ENCODE measurements at regions not wholly inside any gene's neighbourhood (a gene's known extent, or its start where the extent isn't known, plus 50 kb on each side); places are given as distances from the start of the nearest gene placed in this dataset.

- no peak for DNase-seq (ENCODE audit: low spot score)
Observed at GRCh38 chr5:103849934-103850333, 287.3 kb upstream of the NUDT12 start.

- DNase-seq (ENCODE audit: low spot score): no peak
Observed at GRCh38 chr5:103847060-103847459, 284.5 kb upstream of the NUDT12 start.

GRCh38 chr5:103842936-103843335 lies 280.3 kb upstream of the NUDT12 start:
- no peak for DNase-seq (ENCODE audit: low spot score)

DNA sequence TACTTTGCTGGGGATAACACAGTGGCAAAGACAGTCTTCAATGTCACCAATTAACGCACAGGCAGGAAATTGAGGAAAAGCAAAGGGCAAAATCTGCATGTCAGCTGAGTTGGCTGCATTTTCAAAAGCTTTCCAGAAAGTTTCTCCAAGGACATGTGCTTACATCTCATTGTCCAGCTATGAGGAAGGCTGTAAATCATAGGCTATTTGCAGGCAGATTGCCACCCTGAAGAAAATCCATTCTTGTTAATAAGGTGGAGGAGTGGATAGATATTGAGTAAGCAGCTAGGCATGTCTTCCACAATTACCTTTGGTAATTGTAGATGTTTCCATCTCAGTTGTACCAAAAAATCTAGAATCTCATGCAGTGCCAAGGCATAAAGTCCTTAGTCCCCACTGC lies 278.0 kb upstream of the NUDT12 start:
- no peak for DNase-seq (ENCODE audit: low spot score)

DNA sequence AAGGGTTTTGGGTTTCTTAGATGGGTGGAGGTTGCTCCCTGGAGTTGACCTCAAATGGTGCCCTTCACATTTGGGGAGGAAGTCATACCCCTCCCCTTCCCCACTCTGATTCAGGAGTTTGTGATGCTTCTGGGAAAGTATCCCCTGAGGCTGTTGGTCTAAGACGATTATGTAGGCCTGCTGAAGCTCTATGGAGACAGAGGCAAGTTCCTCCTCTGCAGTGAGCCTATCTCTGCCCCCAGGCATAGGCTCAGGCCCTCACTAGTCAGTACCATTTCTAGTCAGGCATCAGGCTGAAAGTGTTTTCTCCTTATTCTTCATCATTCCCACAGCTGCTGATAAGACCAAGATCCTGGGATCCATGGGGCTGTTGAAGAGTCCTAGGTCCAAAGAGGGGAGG lies 271.6 kb upstream of the NUDT12 start:
- DNase-seq (ENCODE audit: low spot score): no peak

GRCh38 chr5:103829585-103829984 lies 267.0 kb upstream of the NUDT12 start:
- DNase-seq (ENCODE audit: low spot score): no peak

DNA sequence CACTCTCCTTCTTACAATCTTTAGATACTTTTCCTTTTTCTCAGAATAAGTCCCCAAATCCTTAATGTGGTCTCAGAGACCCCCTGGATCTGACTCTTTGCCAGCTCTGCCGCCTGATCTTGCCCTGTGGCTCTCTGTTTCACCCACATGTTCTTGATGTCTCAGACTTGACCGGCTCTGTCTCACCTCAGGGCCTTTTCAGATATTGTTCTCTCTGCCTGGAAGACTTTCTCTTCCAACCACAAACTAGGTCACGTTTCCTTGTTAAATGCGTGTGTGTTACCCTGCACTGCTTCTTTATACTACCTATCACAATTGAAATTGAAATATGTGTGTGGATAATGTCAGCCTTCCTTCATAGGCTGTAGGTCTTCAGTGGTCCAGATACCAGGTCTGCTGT lies 265.4 kb upstream of the NUDT12 start:
- no peak for DNase-seq (ENCODE audit: low spot score)

GRCh38 chr5:103821361-103821760 lies 258.8 kb upstream of the NUDT12 start:
- no peak for DNase-seq (ENCODE audit: low spot score)

DNA sequence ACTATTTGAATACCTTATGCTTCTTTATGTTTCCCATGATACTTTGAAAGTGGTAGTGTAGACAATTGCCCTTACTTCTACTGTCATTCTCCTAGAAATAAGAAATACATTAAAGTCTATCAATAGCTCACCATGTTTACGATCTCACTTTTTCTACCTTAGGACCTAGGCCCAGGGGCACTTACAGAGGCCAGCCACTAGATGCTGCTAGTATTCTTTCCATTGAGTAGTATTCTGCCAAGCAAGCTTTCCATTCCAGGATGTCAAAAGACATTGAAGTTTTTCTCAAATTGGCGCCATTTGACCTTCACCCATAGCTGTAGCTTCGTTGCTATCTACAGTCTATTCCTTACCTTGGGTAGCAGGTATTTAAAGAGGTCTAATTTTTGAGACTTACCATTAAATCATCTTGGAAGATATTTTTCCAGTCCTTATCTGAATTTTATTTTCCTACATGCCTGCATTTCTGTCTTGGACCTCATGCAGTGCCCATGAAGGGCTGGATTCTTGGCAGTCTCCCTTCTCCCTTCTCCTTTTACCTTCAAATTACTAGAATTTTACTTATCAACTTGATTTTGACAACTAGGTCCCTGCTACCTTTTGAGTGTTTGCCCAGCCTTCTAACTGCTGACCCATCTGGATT lies 246.0 kb upstream of the NUDT12 start:
- DNase-seq (ENCODE audit: low spot score): peak; percentile 72

DNA sequence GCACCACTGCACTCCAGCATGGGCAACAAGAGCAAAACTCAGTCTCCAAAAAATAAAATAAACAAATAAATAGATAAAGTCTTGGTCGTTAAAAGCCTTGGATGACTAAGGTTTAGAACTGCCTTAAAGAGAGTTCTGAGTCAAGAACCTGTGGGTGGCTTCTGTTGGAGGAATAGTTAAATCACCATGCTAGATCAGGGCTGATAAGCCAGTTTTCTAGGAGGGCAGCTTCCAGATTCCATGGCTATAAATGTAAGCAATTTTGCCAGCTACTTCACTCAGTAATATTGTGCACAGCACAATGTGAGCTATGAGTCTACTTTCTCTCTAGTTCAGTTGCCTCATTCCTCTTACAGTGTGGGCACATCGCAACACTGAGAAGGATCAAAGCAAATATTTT lies 242.1 kb upstream of the NUDT12 start:
- DNase-seq (ENCODE audit: low spot score): no peak

DNA sequence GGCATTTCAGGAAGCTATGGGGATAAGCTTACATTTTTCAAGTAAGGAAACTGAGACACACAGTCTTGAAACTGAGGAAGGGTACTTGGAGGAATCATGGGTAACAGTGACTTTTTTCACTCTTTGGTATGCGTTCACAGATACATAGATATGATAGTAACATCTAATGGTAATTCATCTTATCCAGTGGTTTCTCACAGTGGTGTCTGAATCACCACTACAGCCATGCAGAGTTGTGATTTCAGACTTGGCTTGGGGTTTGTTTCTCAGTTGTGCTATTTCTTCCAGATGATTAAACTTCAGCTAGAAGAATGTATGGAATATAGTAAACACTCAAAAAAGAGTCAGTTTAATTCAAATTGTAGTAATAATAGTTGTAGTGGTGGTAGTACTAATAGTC lies 239.1 kb upstream of the NUDT12 start:
- no peak for DNase-seq (ENCODE audit: low spot score)

DNA sequence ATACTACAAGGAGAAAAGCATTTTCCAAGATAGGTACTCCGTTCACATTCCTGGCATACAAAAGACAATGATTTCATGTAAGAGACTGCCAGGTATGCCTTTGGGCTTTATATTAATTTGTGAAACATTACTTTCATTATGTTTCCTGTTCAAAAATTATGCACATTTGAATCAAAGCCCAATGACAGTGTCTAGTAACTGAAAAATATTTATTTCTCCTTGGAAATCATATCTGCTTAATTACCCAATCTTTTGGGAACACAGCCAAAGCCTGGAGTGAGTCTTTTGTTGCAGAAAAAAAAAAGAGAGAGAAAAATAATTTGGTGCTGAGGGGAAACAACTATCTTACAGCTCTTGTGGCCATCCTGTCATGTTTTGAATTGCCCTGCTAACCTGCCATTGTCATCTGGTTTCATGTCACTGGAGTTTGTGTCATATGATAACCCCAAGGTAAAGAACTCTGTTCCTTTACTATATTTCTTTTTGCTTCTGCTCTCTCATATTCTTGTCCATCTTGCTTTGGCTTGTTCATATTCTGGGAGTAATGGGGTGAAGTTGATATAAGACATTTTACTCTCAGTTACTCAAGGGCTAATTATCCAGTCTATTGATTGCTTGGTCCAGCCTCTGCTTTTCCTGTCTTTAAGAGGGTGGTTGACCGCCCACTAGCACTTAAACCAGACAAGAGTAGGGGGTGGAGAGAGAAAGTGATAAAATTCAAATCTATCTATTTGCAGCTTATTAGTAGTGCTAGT lies 238.3 kb upstream of the NUDT12 start:
- no peak for DNase-seq (ENCODE audit: low spot score)

DNA sequence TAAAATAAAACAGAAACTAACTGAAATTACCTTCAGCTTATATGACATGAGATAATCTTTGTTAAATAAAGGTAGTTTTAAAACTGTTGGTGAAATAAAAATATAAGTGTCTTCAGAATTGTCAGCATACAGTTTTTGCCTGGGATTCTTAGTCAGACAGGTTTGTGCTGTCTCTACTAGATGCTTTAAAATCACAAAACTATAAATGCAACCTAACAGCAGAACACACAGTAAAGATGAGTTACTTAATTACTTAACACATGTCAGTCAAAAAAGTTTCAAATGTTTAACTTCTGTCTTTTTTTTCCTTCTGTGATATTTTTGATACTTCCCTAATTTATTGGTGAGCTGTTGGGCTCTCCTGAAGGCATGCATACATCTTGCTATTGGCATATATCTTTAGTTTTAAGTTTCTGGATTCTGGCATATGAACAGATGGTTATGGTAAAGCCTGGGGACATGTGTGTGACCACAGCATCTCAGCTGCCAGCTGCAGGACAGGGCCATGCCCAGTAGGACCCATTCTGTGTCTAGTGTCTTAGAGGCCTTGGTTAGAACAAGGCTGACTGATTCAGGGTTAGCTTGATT lies 231.1 kb upstream of the NUDT12 start:
- no peak for DNase-seq (ENCODE audit: low spot score)

DNA sequence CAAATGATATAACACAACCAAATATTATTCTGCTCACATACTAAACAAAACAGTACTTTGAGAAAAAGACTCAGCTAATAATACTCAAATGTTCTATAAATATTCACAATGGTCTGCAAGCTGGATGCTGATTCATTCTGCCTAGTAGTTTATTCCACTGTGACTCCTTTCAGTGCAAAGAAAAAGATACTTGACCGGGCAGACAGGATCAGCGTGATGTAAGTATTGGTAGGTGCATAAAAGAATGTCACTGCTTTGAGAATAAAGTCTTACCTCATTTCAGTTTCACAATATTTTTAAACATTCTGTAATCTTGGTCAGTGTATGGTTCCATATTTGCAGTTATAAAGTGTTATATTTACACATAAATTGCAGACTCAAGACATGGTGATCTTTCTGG lies 223.0 kb upstream of the NUDT12 start:
- no peak for DNase-seq (ENCODE audit: low spot score)

- DNase-seq (ENCODE audit: low spot score): no peak
Observed at GRCh38 chr5:103783669-103784068, 221.1 kb upstream of the NUDT12 start.

- DNase-seq (ENCODE audit: low spot score): no peak
Observed at GRCh38 chr5:103780794-103781193, 218.2 kb upstream of the NUDT12 start.

DNA sequence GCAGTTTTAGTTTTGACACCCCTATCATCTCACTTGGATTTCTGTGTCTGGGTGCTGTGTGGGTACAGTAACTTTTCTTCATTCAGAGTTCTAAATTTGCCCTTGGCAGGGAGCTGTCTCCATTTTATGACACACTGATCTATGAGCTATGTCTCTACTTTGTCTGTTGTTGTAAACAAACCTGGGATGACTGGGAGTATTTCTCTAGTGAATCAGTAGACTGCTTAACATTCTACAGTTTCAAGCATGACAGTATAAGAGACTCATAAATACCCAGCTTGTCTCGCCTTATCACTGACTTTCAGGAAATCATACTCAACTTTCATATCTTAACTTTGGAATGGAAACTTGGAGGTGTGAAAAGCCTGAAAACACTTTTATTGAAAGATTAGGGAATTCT lies 212.1 kb upstream of the NUDT12 start:
- no peak for DNase-seq (ENCODE audit: low spot score)

- DNase-seq (ENCODE audit: low spot score): no peak
Observed at GRCh38 chr5:103772248-103772647, 209.7 kb upstream of the NUDT12 start.

DNA sequence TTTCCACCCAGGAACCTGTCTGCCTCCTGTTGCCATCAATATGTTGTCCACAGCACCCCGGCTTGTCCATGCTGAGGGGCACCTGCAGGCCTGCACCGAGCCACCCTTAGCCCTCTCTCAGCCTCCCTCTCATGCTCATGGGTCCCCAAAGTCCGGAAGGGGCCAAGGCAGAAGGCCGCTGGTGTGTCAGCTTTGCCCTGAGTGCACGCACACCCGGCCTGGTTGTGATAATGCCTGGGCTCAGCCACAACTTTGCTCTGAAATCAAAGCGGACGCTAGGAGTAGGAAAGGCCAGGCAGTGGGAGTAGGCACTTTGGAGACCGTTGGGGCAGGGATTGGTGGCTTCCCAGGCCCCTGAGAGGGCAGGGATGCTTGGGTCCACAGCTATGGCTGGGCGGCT lies 201.8 kb upstream of the NUDT12 start:
- no peak for DNase-seq (ENCODE audit: low spot score)

DNA sequence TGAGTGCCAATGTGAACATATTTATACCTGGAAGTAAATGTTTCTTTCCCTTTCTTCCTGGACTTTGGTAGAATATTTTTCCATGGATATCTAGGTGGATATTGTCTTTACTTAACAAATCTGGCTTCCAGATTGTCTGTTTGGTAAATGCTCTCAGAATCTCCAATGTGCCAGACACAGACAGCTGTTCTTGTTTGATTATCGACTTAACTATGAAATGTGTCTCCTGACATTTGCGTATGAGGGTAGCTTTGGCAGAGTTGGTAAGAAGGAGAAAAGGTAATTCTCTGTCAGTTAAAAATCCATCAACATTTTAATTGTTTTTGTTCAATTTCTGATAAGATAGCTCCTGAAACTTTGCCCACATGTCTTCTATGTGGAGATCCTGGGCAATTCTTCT lies 196.4 kb upstream of the NUDT12 start:
- DNase-seq (ENCODE audit: low spot score): no peak

- no peak for DNase-seq (ENCODE audit: low spot score)
Observed at GRCh38 chr5:103755974-103756373, 193.4 kb upstream of the NUDT12 start.

- DNase-seq (ENCODE audit: low spot score): no peak
Observed at GRCh38 chr5:103745353-103746065, 182.9 kb upstream of the NUDT12 start.

DNA sequence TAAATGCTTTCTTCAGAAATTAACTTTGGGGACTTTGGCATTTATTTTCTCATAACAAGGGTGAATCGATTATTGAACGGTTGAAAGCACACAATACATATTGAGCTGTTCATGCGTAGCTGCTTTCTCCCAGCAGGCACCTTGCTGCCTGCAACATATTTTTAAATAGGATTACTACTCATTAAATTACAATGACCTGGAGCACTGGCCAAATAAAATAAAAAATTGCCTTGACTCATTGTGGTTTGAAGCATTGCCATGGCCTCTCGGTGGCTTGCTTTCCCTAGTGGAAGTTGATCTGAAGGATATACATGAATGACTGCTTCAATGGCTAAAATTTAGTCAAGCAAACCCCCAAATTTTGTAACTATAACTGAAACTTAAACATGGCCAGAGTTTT lies 181.6 kb upstream of the NUDT12 start:
- DNase-seq (ENCODE audit: low spot score): no peak
